CD14-positive monocyte (primary cell): ENCODE measurements at regions not wholly inside any gene's neighbourhood (a gene's known extent, or its start where the extent isn't known, plus 50 kb on each side); places are given as distances from the start of the nearest gene placed in this dataset.

Source experiments
- DNase-seq, 3 donors: peaks; one replicate each; pipeline ENCODE4 v3.0.0-alpha.2; 2011 to 2022
- H2AFZ ChIP-seq: 2 replicates; pipeline ENCODE4 v1.6.0; 2012; ENCODE audit warnings: mild to moderate bottlenecking, low read depth, low read length, inconsistent platforms; ENCODE audit not compliant: insufficient read depth, poor library complexity, severe bottlenecking
- H3K27ac ChIP-seq, 2 donors: 1 replicate in 1 of 2; 2 replicates in 1 of 2; pipeline ENCODE4 v1.5.1; 2012 to 2013; ENCODE audit warnings: low read length in 2 of 2, control low read depth in 1 of 2, inconsistent platforms in 1 of 2, low read depth in 1 of 2, mild to moderate bottlenecking in 1 of 2
- H3K27me3 ChIP-seq, 2 donors: one replicate each; pipeline versions ENCODE4 v1.6.0 to v1.6.1; 2011 to 2013; ENCODE audit warnings: low read length in 2 of 2; ENCODE audit not compliant: control insufficient read depth in 2 of 2, insufficient read depth in 2 of 2
- H3K36me3 ChIP-seq, 2 donors: replicated peaks in 1 of 2; 1 replicate in 1 of 2; 2 replicates in 1 of 2; pipeline versions ENCODE4 v1.5.1 to v1.6.1; 2012 to 2013; ENCODE audit warnings: low read length in 2 of 2, control low read depth in 1 of 2, inconsistent platforms in 1 of 2, mild to moderate bottlenecking in 1 of 2; ENCODE audit not compliant: insufficient read depth in 2 of 2, control insufficient read depth in 1 of 2
- H3K4me1 ChIP-seq, 2 donors: 1 replicate in 1 of 2; 2 replicates in 1 of 2; pipeline versions ENCODE4 v1.5.1 to v1.6.1; 2012 to 2013; ENCODE audit warnings: low read length in 2 of 2, control low read depth in 1 of 2, inconsistent platforms in 1 of 2, mild to moderate bottlenecking in 1 of 2, moderate library complexity in 1 of 2; ENCODE audit not compliant: insufficient read depth in 2 of 2, control insufficient read depth in 1 of 2
- H3K4me2 ChIP-seq: replicated peaks from 2 replicates; pipeline ENCODE3; 2012; ENCODE audit warnings: low read length, moderate library complexity, mild to moderate bottlenecking; ENCODE audit not compliant: poor library complexity, severe bottlenecking; ENCODE audit errors: extremely low read depth
- H3K4me3 ChIP-seq, 3 experiments: fragments of 200-600 bp in 1 of 3; sonication (generic) in 1 of 3; replicated peaks in 1 of 3; 1 replicate in 2 of 3; 2 replicates in 1 of 3; pipeline ENCODE4 v1.5.1; 2011 to 2013; ENCODE audit warnings: low read length in 3 of 3, mild to moderate bottlenecking in 3 of 3, control low read depth in 2 of 3, low read depth in 2 of 3, inconsistent platforms in 1 of 3, moderate library complexity in 1 of 3
- H3K79me2 ChIP-seq: 2 replicates; pipeline ENCODE4 v1.6.0; 2012; ENCODE audit warnings: mild to moderate bottlenecking, control low read depth, inconsistent platforms, low read length, moderate library complexity; ENCODE audit not compliant: insufficient read depth
- H3K9ac ChIP-seq: 2 replicates; pipeline ENCODE4 v1.6.0; 2017; ENCODE audit warnings: low read length, mild to moderate bottlenecking; ENCODE audit not compliant: insufficient read depth, poor library complexity, severe bottlenecking
- H3K9me3 ChIP-seq, 2 donors: replicated peaks in 1 of 2; 1 replicate in 1 of 2; 2 replicates in 1 of 2; pipeline versions ENCODE4 v1.5.1 to v1.6.1; 2012 to 2013; ENCODE audit warnings: low read length in 2 of 2, control low read depth in 1 of 2; ENCODE audit not compliant: control insufficient read depth in 1 of 2, insufficient read depth in 1 of 2
- H4K20me1 ChIP-seq: 2 replicates; pipeline ENCODE4 v1.6.0; 2012; ENCODE audit warnings: mild to moderate bottlenecking, low read length, control low read depth, moderate library complexity; ENCODE audit not compliant: insufficient read depth
- H3K27ac Mint-ChIP-seq, 7 donors: one replicate each; pipeline ENCODE4 v1.8.0; 2020; ENCODE audit warnings: mild to moderate bottlenecking in 7 of 7, mixed read lengths in 7 of 7, moderate library complexity in 6 of 7, inconsistent platforms in 2 of 7
- H3K27me3 Mint-ChIP-seq, 3 donors: one replicate each; pipeline ENCODE4 v1.8.0; 2021 to 2022; ENCODE audit warnings: low read depth in 3 of 3, mild to moderate bottlenecking in 3 of 3, mixed read lengths in 3 of 3, moderate library complexity in 3 of 3, inconsistent platforms in 1 of 3
- H3K36me3 Mint-ChIP-seq, 2 donors: one replicate each; pipeline ENCODE4 v1.8.0; 2020; ENCODE audit warnings: mixed read lengths in 2 of 2, inconsistent platforms in 1 of 2, mild to moderate bottlenecking in 1 of 2
- H3K4me1 Mint-ChIP-seq: one replicate; pipeline ENCODE4 v1.8.0; 2020; ENCODE audit warnings: mild to moderate bottlenecking, mixed read lengths
- H3K4me3 Mint-ChIP-seq, 2 donors: one replicate each; pipeline ENCODE4 v1.8.0; 2020; ENCODE audit warnings: mild to moderate bottlenecking in 2 of 2, mixed read lengths in 2 of 2, moderate library complexity in 1 of 2
- H3K9me3 Mint-ChIP-seq, 7 donors: one replicate each; pipeline ENCODE4 v1.8.0; 2020 to 2022; ENCODE audit warnings: mixed read lengths in 7 of 7, mild to moderate bottlenecking in 6 of 7, moderate library complexity in 6 of 7, inconsistent platforms in 2 of 7
- CTCF ChIP-seq: fragments of 200-600 bp; IDR thresholded peaks from one replicate; pipeline ENCODE4 v1.8.0; 2022; ENCODE audit warnings: antibody characterized with exemption, mild to moderate bottlenecking
- WGBS: methylation state at CpG from one replicate; pipeline ENCODE4 v1.1.5; 2013; ENCODE audit warnings: missing lambda C conversion rate; ENCODE audit not compliant: insufficient coverage; 5-methylcytosine and 5-hydroxymethylcytosine counted together
- intact Hi-C, 2 donors: fragments of 100-400 bp; cut with micrococcal nuclease; formaldehyde crosslinking; loops; one replicate each; pipeline versions ENCODE4 v1.15.0 to v1.15.1; 2023

- Histone ChIP-seq H3K36me3 (no peaks in the 10 kb centered on the region), H3K79me2 (no peaks in the 10 kb centered on the region), H4K20me1 (no peaks in the 10 kb centered on the region), H3K9me3 (no peaks in the 10 kb centered on the region), H3K4me2 (no peak overlapping the region), H3K27me3 (no peaks in the 10 kb centered on the region), H2AFZ (no peak overlapping the region), H3K4me1 (no peaks in the 10 kb centered on the region), H3K27ac (no peak overlapping the region), H3K4me3 (no peak overlapping the region), H3K9ac (no peak overlapping the region)
- intact Hi-C loops: no loop called here
- no peak for DNase-seq
- 57% methylated on average over 1 of the region's 2 CpGs for WGBS
- no peaks in the 10 kb centered on the region for H3K36me3 Mint-ChIP-seq
- no peak overlapping the region for H3K27ac Mint-ChIP-seq
- peaks cover 0 to 2% (median 0%) of the 10 kb centered on the region in 7 donors for H3K9me3 Mint-ChIP-seq
- H3K4me1 Mint-ChIP-seq: no peaks in the 10 kb centered on the region
- no peak for TF ChIP-seq CTCF
- no peak overlapping the region for H3K4me3 Mint-ChIP-seq
- H3K27me3 Mint-ChIP-seq: peaks cover 3 to 9% (median 3%) of the 10 kb centered on the region in 3 donors
Observed at GRCh38 chr16:65843941-65844340, 522.5 kb upstream of the CDH5 start.

- intact Hi-C loops: no loop called here
- Histone ChIP-seq H2AFZ (no peak overlapping the region), H3K27me3 (no peaks in the 10 kb centered on the region), H3K4me1 (no peaks in the 10 kb centered on the region), H3K4me2 (no peak overlapping the region), H3K9ac (no peak overlapping the region), H3K9me3 (no peaks in the 10 kb centered on the region), H3K27ac (no peak overlapping the region), H3K36me3 (no peaks in the 10 kb centered on the region), H3K79me2 (no peaks in the 10 kb centered on the region), H3K4me3 (no peak overlapping the region), H4K20me1 (no peaks in the 10 kb centered on the region)
- no CpG with 5 or more reads among the region's 1 CpG for WGBS
- DNase-seq: no peak
- Mint-ChIP-seq H3K36me3 (no peaks in the 10 kb centered on the region), H3K4me1 (peaks cover 2% of the 10 kb centered on the region), H3K27me3 (peaks cover 3 to 9% (median 5%) of the 10 kb centered on the region in 3 donors), H3K27ac (no peak overlapping the region), H3K9me3 (peaks cover 0 to 2% (median 0%) of the 10 kb centered on the region in 7 donors), H3K4me3 (no peak overlapping the region)
- TF ChIP-seq CTCF: no peak
Observed at GRCh38 chr16:65842067-65842466, 524.4 kb upstream of the CDH5 start.
